GM12874 (cell line): ENCODE measurements at regions not wholly inside any gene's neighbourhood (a gene's known extent, or its start where the extent isn't known, plus 50 kb on each side); places are given as distances from the start of the nearest gene placed in this dataset.

Experiments used
- TF ChIP-seq, protein P1 (sequence below): IDR thresholded peaks from 2 replicates; pipeline ENCODE4 v1.5.1; 2011; ENCODE audit warnings: low read depth, mild to moderate bottlenecking, control low read depth, low read length, moderate library complexity; ENCODE audit not compliant: insufficient read depth

GRCh38 chr3:57009802-57010201 lies 50.7 kb upstream of the SPATA12 start:
- TF ChIP-seq, protein P1, sequence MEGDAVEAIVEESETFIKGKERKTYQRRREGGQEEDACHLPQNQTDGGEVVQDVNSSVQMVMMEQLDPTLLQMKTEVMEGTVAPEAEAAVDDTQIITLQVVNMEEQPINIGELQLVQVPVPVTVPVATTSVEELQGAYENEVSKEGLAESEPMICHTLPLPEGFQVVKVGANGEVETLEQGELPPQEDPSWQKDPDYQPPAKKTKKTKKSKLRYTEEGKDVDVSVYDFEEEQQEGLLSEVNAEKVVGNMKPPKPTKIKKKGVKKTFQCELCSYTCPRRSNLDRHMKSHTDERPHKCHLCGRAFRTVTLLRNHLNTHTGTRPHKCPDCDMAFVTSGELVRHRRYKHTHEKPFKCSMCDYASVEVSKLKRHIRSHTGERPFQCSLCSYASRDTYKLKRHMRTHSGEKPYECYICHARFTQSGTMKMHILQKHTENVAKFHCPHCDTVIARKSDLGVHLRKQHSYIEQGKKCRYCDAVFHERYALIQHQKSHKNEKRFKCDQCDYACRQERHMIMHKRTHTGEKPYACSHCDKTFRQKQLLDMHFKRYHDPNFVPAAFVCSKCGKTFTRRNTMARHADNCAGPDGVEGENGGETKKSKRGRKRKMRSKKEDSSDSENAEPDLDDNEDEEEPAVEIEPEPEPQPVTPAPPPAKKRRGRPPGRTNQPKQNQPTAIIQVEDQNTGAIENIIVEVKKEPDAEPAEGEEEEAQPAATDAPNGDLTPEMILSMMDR, result no peak

- TF ChIP-seq, protein P1, result no peak
Observed at GRCh38 chr3:57009367-57009766, 51.1 kb upstream of the SPATA12 start.

DNA sequence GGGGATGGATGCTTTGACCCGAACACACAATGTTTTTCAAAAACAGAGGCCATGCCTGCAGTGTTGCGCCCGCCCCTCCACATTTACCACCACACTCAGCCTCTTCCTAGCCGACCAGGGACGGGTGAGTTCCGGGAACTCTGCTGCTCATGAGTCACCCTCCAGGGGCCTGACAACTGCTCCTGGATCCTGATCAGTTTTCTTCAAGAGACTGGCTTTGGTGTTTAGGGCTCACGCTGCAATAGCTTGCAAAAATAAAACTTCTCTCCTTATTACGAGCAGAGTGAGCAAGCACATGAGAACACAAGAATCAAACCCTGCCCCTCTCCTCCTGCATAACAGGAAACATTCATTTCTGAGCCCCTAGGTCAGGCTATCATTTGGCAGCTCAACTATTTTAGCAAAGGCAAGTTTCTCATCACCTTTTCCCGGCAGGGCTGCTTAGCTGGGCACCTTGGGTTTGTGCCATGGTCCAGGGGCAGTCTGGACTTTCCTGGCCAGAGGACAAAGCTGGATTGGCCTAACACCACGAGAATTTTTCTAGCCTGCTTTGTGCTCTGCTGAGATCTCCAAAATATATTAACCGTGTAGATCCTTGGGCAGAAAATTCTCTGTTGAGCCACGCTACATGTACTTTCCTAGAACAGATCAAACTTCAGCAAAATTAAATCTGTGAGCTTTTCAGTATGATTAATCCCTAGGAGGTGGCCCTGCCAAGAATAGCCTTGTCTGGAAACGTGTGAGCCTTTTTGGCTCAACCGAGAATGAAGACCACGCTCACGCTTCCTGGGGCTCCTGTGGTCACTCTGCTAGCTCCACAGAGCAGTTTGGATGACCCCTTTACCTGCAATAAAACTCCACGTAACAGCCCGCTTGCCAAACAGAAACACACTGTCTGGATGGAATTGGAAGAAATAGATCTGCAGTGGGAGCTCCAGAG lies 52.7 kb upstream of the SPATA12 start:
- TF ChIP-seq, protein P1, result no peak

GRCh38 chr3:57006949-57007419 lies 53.5 kb upstream of the SPATA12 start:
- TF ChIP-seq, protein P1, result peak; percentile 53; the same call in 1 of the 2 replicates

DNA sequence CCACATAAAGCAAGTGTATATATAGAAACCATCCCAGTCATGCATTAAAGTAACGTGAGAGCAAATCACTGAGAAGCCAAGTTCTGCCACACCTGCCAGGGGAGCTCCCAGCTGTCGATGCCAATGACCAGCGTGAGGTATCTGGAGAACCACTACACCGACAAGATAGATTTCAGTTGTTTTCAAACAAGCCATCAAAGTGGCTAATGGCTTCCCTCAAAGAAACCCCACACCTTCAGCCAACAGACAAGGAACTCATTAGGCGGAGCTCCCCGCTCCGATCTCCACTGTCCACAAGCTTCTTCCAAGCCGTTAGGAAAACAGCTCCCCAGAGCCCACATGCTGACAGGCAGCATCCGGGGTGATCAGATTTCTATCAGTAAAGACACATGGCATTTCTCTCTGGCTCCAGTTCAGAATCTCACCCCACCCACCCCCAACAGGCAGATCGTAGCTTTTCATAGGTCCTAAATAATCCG lies 54.2 kb upstream of the SPATA12 start:
- TF ChIP-seq, protein P1, result no peak

GRCh38 chr3:57004229-57004628 lies 56.2 kb upstream of the SPATA12 start:
- TF ChIP-seq, protein P1, result no peak

DNA sequence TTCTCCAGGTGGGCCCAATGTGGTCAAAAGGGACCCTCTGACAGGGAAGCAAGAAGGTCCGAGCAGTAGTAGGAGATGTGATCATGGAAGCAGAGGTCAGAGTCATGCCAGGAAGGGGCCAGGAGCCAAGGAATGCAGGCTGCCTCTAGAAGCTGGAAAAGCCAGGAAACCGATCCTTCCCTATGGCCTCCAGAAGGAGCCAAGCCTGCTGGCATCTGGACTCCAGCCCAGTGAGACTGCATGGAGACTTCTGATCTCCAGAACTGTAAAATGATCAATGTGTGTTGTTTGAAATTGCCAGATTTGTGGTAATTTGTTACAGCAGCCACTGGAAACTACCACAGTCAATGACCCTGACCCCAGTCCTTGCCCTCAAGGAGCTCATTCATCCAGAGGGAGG lies 56.8 kb upstream of the SPATA12 start:
- TF ChIP-seq, protein P1, result no peak
